OCI-LY7 (cell line): ENCODE measurements at regions not wholly inside any gene's neighbourhood (a gene's known extent, or its start where the extent isn't known, plus 50 kb on each side); places are given as distances from the start of the nearest gene placed in this dataset.

Experiments used
- BruUV-seq: library from RNA; stranded (reverse); fragments of 400-500 nt; replicated peaks from 2 replicates; lab custom pipeline; 2021; lab: Mats Ljungman, UMichigan
- CTCF ChIA-PET: fragments of 300-600 bp; sonication (Branson Sonifier 250); formaldehyde crosslinking; loops from one replicate; lab custom pipeline; 2022; ENCODE audit warnings: antibody characterized with exemption; ENCODE audit not compliant: unreplicated experiment; lab: Charles Lee
- POLR2A ChIA-PET: fragments of 300-600 bp; sonication (Branson Sonifier 250); formaldehyde crosslinking; loops from one replicate; lab custom pipeline; 2022; ENCODE audit warnings: antibody characterized with exemption; lab: Charles Lee
- DNase-seq: peaks from one replicate; pipeline ENCODE4 v3.0.0-alpha.2; 2015; ENCODE audit warnings: low spot score
- H2AFZ ChIP-seq: fragments of 200-600 bp; sonication (generic), shearing (Covaris generic); 2 replicates; pipeline ENCODE4 v1.6.1; 2014; ENCODE audit warnings: mild to moderate bottlenecking, antibody characterized with exemption, low read length, moderate library complexity
- H3K27ac ChIP-seq: fragments of 200-600 bp; sonication (generic); 2 replicates; pipeline ENCODE4 v1.5.1; 2014; ENCODE audit warnings: mixed run types, low read depth, mild to moderate bottlenecking, moderate library complexity, low read length, inconsistent platforms; ENCODE audit not compliant: poor library complexity, severe bottlenecking
- H3K36me3 ChIP-seq: fragments of 200-600 bp; sonication (generic); 2 replicates; pipeline ENCODE4 v1.6.1; 2014; ENCODE audit warnings: mild to moderate bottlenecking, antibody characterized with exemption, low read length, moderate library complexity, mixed read lengths; ENCODE audit not compliant: insufficient read depth
- H3K4me1 ChIP-seq: fragments of 200-600 bp; sonication (generic); 2 replicates; pipeline ENCODE4 v1.5.1; 2014; ENCODE audit warnings: mild to moderate bottlenecking, low read length; ENCODE audit not compliant: insufficient read depth, poor library complexity, severe bottlenecking
- H3K4me2 ChIP-seq: fragments of 200-600 bp; sonication (generic); 2 replicates; pipeline ENCODE4 v1.6.1; 2014; ENCODE audit warnings: mild to moderate bottlenecking, low read length
- H3K4me3 ChIP-seq: fragments of 200-600 bp; sonication (generic); 2 replicates; pipeline ENCODE4 v1.5.1; 2014; ENCODE audit warnings: mild to moderate bottlenecking, low read depth, low read length; ENCODE audit not compliant: poor library complexity, severe bottlenecking
- H3K79me2 ChIP-seq: fragments of 200-600 bp; sonication (generic); 2 replicates; pipeline ENCODE4 v1.6.1; 2016; ENCODE audit warnings: low read depth, mild to moderate bottlenecking, low read length, moderate library complexity, mixed read lengths; ENCODE audit not compliant: insufficient read depth
- H3K9me2 ChIP-seq: fragments of 200-600 bp; sonication (generic); 2 replicates; pipeline ENCODE4 v1.6.1; 2016; ENCODE audit warnings: mild to moderate bottlenecking, low read length, mixed read lengths; ENCODE audit not compliant: insufficient read depth
- H3K9me3 ChIP-seq: fragments of 200-600 bp; sonication (generic); 2 replicates; pipeline ENCODE4 v1.6.1; 2014; ENCODE audit warnings: mild to moderate bottlenecking, mixed run types, low read length, mixed read lengths
- H4K20me1 ChIP-seq: fragments of 200-600 bp; sonication (generic); 2 replicates; pipeline ENCODE4 v1.6.1; 2014; ENCODE audit warnings: mild to moderate bottlenecking, antibody characterized with exemption, low read length, moderate library complexity, mixed read lengths; ENCODE audit not compliant: insufficient read depth
- CTCF ChIP-seq: fragments of 200-600 bp; sonication (generic); conservative IDR thresholded peaks from 2 replicates; pipeline ENCODE4 v1.5.1; 2014; ENCODE audit warnings: mild to moderate bottlenecking, antibody characterized with exemption, low read length, moderate library complexity, mixed read lengths
- EZH2phosphoT487 ChIP-seq: fragments of 200-600 bp; sonication (generic); IDR thresholded peaks from 2 replicates; pipeline ENCODE4 v1.6.1; 2018; ENCODE audit warnings: low read depth, borderline replicate concordance, mild to moderate bottlenecking, mixed run types, antibody characterized with exemption, low read length, moderate library complexity, mixed read lengths
- intact Hi-C: fragments of 100-400 bp; cut with micrococcal nuclease; formaldehyde crosslinking; loops from one replicate; pipeline ENCODE4 v1.10.0; 2022; ENCODE audit not compliant: unreplicated experiment

GRCh38 chr3:89950772-89951171 is 843.4 kb downstream of the EPHA3 start:
- no peaks in the 10 kb centered on the region for H3K4me1 ChIP-seq
- no peak for DNase-seq
- no peaks in the 10 kb centered on the region for H3K9me3 ChIP-seq
- no peak for TF ChIP-seq EZH2phosphoT487
- no peak for TF ChIP-seq CTCF
- no peak overlapping the region for H2AFZ ChIP-seq
- intact Hi-C loops: no loop called here
- no peak overlapping the region for H3K27ac ChIP-seq
- H4K20me1 ChIP-seq: no peaks in the 10 kb centered on the region
- H3K36me3 ChIP-seq: no peaks in the 10 kb centered on the region
- no TSS peak for BruUV-seq
- ChIA-PET CTCF (no interaction called here), POLR2A (no interaction called here)
- H3K9me2 ChIP-seq: no peaks in the 10 kb centered on the region
- H3K4me3 ChIP-seq: no peak overlapping the region
- no peaks in the 10 kb centered on the region for H3K79me2 ChIP-seq
- H3K4me2 ChIP-seq: no peak overlapping the region

- no TSS peak for BruUV-seq
- Histone ChIP-seq H3K4me2 (no peak overlapping the region), H3K9me3 (no peaks in the 10 kb centered on the region), H2AFZ (no peak overlapping the region), H3K9me2 (no peaks in the 10 kb centered on the region), H4K20me1 (no peaks in the 10 kb centered on the region), H3K4me3 (no peak overlapping the region), H3K4me1 (no peaks in the 10 kb centered on the region), H3K27ac (no peak overlapping the region), H3K36me3 (no peaks in the 10 kb centered on the region), H3K79me2 (no peaks in the 10 kb centered on the region)
- POLR2A ChIA-PET: no interaction called here
- CTCF ChIA-PET: no interaction called here
- no peak for DNase-seq
- intact Hi-C loops: no loop called here
- TF ChIP-seq EZH2phosphoT487 (no peak), CTCF (no peak)
These were observed 846.7 kb downstream of the EPHA3 start for GRCh38 chr3:89954137-89954536.

- no peak overlapping the region for H3K4me2 ChIP-seq
- no TSS peak for BruUV-seq
- no peak overlapping the region for H2AFZ ChIP-seq
- TF ChIP-seq CTCF: no peak
- TF ChIP-seq EZH2phosphoT487: no peak
- H3K36me3 ChIP-seq: no peaks in the 10 kb centered on the region
- H3K79me2 ChIP-seq: no peaks in the 10 kb centered on the region
- no peaks in the 10 kb centered on the region for H3K4me1 ChIP-seq
- intact Hi-C loops: no loop called here
- H3K27ac ChIP-seq: no peak overlapping the region
- H3K9me3 ChIP-seq: no peaks in the 10 kb centered on the region
- no peak overlapping the region for H3K4me3 ChIP-seq
- ChIA-PET POLR2A (no interaction called here), CTCF (no interaction called here)
- no peak for DNase-seq
- H4K20me1 ChIP-seq: no peaks in the 10 kb centered on the region
- no peaks in the 10 kb centered on the region for H3K9me2 ChIP-seq
These were observed 847.7 kb downstream of the EPHA3 start for GRCh38 chr3:89955156-89955555.
